ENCODE measurements at regions not wholly inside any gene's neighbourhood (a gene's known extent, or its start where the extent isn't known, plus 50 kb on each side); places are given as distances from the start of the nearest gene placed in this dataset.

- TF ChIP-seq CTCF (IDR thresholded peaks at IDR 0.05), result no peak
- TF ChIP-seq POLR2A (IDR thresholded peaks at IDR 0.05), result no peak
- TF ChIP-seq POLR2AphosphoS5 (IDR thresholded peaks at IDR 0.05), result no peak
Measured at GRCh38 chr6:119544325-119545175, 195.0 kb upstream of the MAN1A1 start.

All from sigmoid colon (tissue), 4 donors.